Prostate gland (tissue), 2 donors: ENCODE measurements at regions not wholly inside any gene's neighbourhood (a gene's known extent, or its start where the extent isn't known, plus 50 kb on each side); places are given as distances from the start of the nearest gene placed in this dataset.

Experiments used
- POLR2A ChIP-seq: fragments of 450-650 bp; IDR thresholded peaks from one replicate; pipeline ENCODE4 v1.6.1; 2016; ENCODE audit warnings: antibody characterized with exemption, mild to moderate bottlenecking
- TF ChIP-seq, protein P1 (sequence below), 4 experiments: fragments of 200-600 bp in 2 of 4; fragments of 450-650 bp in 2 of 4; sonication (generic) in 2 of 4; IDR thresholded peaks; 1 replicate in 3 of 4; 2 replicates in 1 of 4; pipeline ENCODE4 v1.5.1; 2016 to 2019; ENCODE audit warnings: antibody characterized with exemption in 4 of 4, mild to moderate bottlenecking in 2 of 4, moderate library complexity in 2 of 4

DNA sequence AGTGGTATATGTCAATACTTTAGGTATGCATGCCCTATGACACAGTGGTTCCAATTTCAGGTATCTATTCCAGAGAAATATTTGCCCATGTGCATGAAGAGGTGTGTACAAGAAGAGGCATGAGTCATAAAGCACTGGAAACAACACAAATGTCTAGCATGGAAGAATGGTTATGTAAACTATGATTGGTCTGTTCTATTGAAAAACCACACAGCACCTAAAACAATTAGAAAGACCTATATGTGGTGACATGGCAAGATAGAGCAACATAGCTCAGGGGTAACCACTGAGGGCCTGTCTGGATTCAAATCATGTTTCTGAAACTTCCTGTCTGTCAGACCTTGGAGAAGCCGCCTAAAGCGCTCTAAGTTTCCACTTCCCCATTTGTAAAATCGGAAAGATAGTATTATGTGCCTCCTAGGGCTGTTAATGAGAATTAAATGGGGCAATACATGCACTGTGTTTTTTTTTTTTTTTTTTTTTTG lies 63.4 kb upstream of the GPCPD1 start:
- TF ChIP-seq, protein P1, sequence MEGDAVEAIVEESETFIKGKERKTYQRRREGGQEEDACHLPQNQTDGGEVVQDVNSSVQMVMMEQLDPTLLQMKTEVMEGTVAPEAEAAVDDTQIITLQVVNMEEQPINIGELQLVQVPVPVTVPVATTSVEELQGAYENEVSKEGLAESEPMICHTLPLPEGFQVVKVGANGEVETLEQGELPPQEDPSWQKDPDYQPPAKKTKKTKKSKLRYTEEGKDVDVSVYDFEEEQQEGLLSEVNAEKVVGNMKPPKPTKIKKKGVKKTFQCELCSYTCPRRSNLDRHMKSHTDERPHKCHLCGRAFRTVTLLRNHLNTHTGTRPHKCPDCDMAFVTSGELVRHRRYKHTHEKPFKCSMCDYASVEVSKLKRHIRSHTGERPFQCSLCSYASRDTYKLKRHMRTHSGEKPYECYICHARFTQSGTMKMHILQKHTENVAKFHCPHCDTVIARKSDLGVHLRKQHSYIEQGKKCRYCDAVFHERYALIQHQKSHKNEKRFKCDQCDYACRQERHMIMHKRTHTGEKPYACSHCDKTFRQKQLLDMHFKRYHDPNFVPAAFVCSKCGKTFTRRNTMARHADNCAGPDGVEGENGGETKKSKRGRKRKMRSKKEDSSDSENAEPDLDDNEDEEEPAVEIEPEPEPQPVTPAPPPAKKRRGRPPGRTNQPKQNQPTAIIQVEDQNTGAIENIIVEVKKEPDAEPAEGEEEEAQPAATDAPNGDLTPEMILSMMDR (IDR thresholded peaks at IDR 0.05), result no peak
- TF ChIP-seq POLR2A, result no peak
